Common myeloid progenitor, CD34-positive (primary cell): ENCODE measurements at regions not wholly inside any gene's neighbourhood (a gene's known extent, or its start where the extent isn't known, plus 50 kb on each side); places are given as distances from the start of the nearest gene placed in this dataset.

Source experiments
- CTCF ChIA-PET: fragments of 350-600 bp; sonication (Branson Sonifier 250); formaldehyde crosslinking; loops from one replicate; lab custom pipeline; 2021; ENCODE audit warnings: antibody characterized with exemption; lab: Charles Lee
- POLR2A ChIA-PET: fragments of 350-600 bp; sonication (Branson Sonifier 250); formaldehyde crosslinking; loops from one replicate; lab custom pipeline; 2021; ENCODE audit warnings: antibody characterized with exemption; lab: Charles Lee
- DNase-seq, 3 donors: peaks; one replicate each; pipeline versions ENCODE4 v3.0.0 to v3.0.0-alpha.2; 2013
- H3K27ac ChIP-seq, 2 experiments: 1 replicate in 1 of 2; 2 replicates in 1 of 2; pipeline ENCODE4 v1.7.0; 2013; ENCODE audit warnings: inconsistent platforms in 2 of 2, low read length in 2 of 2, mild to moderate bottlenecking in 2 of 2, low read depth in 1 of 2, moderate library complexity in 1 of 2; ENCODE audit not compliant: severe bottlenecking in 2 of 2, insufficient read depth in 1 of 2, poor library complexity in 1 of 2
- H3K27me3 ChIP-seq, 5 experiments: replicated peaks in 2 of 5; 1 replicate in 3 of 5; 2 replicates in 2 of 5; pipeline versions ENCODE4 v1.6.1 to v1.7.0; 2013; ENCODE audit warnings: low read length in 4 of 5, mild to moderate bottlenecking in 2 of 5, moderate library complexity in 2 of 5, inconsistent platforms in 1 of 5; ENCODE audit not compliant: insufficient read depth in 5 of 5, control insufficient read depth in 4 of 5
- H3K36me3 ChIP-seq, 4 experiments: 1 replicate in 2 of 4; 2 replicates in 2 of 4; pipeline versions ENCODE4 v1.6.1 to v1.7.0; 2013; ENCODE audit warnings: low read length in 3 of 4, control low read depth in 1 of 4, mild to moderate bottlenecking in 1 of 4; ENCODE audit not compliant: control insufficient read depth in 4 of 4, insufficient read depth in 4 of 4
- H3K4me1 ChIP-seq, 4 experiments: 1 replicate in 3 of 4; 2 replicates in 1 of 4; pipeline versions ENCODE4 v1.6.1 to v1.7.1; 2013; ENCODE audit warnings: low read length in 3 of 4, mild to moderate bottlenecking in 3 of 4, control low read depth in 1 of 4, inconsistent platforms in 1 of 4, moderate library complexity in 1 of 4; ENCODE audit not compliant: control insufficient read depth in 4 of 4, insufficient read depth in 4 of 4; ENCODE audit errors: control extremely low read depth in 1 of 4
- H3K4me3 ChIP-seq, 7 experiments: 1 replicate in 4 of 7; 2 replicates in 3 of 7; pipeline versions ENCODE4 v1.5.1 to v1.7.0; 2013; ENCODE audit warnings: mild to moderate bottlenecking in 7 of 7, low read length in 6 of 7, moderate library complexity in 6 of 7, inconsistent platforms in 2 of 7, low read depth in 2 of 7, control low read depth in 1 of 7; ENCODE audit not compliant: insufficient read depth in 4 of 7, control insufficient read depth in 1 of 7; ENCODE audit errors: extremely low read depth in 1 of 7
- H3K9me3 ChIP-seq, 5 experiments: 1 replicate in 4 of 5; 2 replicates in 1 of 5; pipeline versions ENCODE4 v1.6.1 to v1.7.1; 2013; ENCODE audit warnings: low read length in 4 of 5, mild to moderate bottlenecking in 2 of 5, inconsistent platforms in 1 of 5, low read depth in 1 of 5, moderate library complexity in 1 of 5; ENCODE audit not compliant: control insufficient read depth in 4 of 5, insufficient read depth in 2 of 5; ENCODE audit errors: control extremely low read depth in 1 of 5
- WGBS: methylation state at CpG from one replicate; pipeline ENCODE4 v1.1.5; 2013; ENCODE audit not compliant: insufficient coverage; 5-methylcytosine and 5-hydroxymethylcytosine counted together

DNA sequence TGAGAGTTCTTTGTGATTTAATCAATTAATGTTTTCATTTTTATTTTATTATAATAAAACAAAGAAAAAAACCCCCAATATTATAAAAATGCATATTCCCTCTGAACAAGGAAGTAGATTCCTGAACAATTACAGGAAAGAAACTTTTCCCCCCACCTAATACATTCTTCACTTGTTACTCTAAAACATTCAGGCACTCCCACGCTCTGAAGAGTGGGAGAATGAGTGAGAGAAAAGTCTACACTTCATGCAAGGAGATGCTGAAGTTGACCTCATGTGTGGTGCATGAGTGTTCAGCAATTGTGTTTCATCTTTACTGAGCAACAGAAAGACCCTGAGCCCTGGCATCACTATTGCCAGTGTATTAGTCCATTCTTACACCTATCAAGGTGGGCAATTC, 244.2 kb upstream of the IGFBP3 start:
- Histone ChIP-seq H3K27me3 (no peaks in the 10 kb centered on the region), H3K27ac (no peak overlapping the region), H3K4me1 (no peaks in the 10 kb centered on the region), H3K36me3 (no peaks in the 10 kb centered on the region), H3K4me3 (no peak overlapping the region), H3K9me3 (no peaks in the 10 kb centered on the region)
- WGBS = no CpG with 5 or more reads among the region's 1 CpG
- ChIA-PET CTCF (no interaction called here), POLR2A (no interaction called here)
- DNase-seq = no peak

DNA sequence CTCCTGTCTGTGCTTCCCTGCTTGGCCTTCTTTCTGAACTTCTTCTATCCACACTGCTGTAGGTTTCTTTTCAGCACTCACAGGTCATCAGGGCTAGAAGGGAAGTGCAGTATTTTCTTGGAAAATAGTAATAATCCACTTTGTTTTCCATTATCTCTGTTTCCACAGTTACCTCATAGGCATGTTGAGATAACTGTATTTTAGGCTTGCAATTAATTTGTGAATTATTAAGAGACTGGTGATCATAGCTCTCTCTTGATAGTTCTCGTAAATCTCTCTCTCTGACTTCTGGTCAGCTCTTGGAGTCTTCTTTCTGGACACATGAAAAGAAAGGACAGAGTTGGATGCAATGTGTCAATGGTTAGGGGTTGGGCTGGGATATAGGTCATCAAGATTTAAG, 243.6 kb upstream of the IGFBP3 start:
- Histone ChIP-seq H3K27ac (no peak overlapping the region), H3K4me1 (no peaks in the 10 kb centered on the region), H3K9me3 (no peaks in the 10 kb centered on the region), H3K27me3 (no peaks in the 10 kb centered on the region), H3K36me3 (no peaks in the 10 kb centered on the region), H3K4me3 (no peak overlapping the region)
- WGBS = 100% methylated on average over 1 of the region's 1 CpG
- ChIA-PET CTCF (no interaction called here), POLR2A (no interaction called here)
- DNase-seq = no peak

DNA sequence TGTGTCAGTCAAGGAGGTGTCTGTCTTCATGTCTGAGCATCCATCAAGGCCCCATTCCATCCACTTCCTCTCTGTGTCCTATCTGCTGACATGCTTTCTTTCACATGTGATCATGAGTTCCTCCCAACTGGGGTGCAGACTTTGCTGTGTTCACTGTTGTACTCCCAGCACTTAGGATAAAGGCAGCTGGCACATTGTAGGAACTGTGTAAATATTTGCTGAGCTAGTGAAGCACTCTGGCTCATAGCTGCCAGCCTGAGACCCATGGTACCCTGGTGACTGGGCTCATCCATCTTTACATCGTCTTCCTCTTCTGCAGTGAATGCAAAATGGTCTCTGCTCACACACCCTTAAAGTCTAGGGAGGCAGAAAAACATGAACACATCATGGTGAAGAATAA, 242.2 kb upstream of the IGFBP3 start:
- Histone ChIP-seq H3K27me3 (no peaks in the 10 kb centered on the region), H3K36me3 (no peaks in the 10 kb centered on the region), H3K27ac (no peak overlapping the region), H3K4me3 (no peak overlapping the region), H3K9me3 (no peaks in the 10 kb centered on the region), H3K4me1 (no peaks in the 10 kb centered on the region)
- no peak for DNase-seq
- CTCF ChIA-PET = no interaction called here
- 71% methylated on average over 1 of the region's 1 CpG for WGBS
- POLR2A ChIA-PET = no interaction called here

DNA sequence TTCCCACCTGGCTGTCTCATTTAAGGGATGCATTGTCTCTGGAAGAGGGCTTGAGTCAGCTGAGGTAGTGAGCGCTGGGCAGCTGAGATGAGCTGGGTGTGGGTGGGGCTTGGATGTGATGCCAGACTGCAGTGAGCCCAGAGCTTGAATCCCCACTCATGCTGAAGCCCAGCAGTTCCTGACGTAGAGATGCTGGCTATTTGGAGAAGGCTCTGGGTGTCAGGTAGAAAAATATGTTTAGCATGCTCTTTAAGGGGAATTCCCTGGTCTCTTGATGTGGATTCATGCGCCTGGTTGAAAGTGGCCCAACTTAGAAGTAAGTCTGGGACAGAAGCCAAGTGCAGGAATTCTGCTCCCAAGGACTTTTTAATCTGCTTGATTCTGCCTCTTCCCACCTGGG, 241.5 kb upstream of the IGFBP3 start:
- DNase-seq = no peak
- WGBS = 93% methylated on average over 3 of the region's 3 CpGs
- Histone ChIP-seq H3K9me3 (no peaks in the 10 kb centered on the region), H3K27me3 (no peaks in the 10 kb centered on the region), H3K4me3 (no peak overlapping the region), H3K36me3 (no peaks in the 10 kb centered on the region), H3K27ac (no peak overlapping the region), H3K4me1 (no peaks in the 10 kb centered on the region)
- ChIA-PET CTCF (no interaction called here), POLR2A (no interaction called here)

DNA sequence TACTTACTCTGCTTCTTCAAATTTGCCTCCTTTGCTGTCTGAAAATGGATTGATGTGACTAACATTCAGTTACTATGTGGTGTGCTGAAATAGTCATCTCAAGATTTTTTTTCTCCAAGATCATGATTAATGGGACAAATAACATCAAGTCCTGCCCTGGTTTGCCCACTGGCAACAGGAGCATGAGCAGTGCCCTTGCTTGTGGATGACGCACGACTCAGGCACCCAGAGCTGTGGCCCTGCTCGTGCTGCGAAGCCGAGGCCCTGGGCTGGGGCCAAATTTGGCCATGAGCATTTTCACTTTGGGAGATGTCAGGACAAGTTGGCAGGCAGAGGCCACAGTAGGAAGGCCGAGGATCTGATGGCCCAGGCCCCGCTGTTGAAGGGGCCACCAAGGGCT, 239.8 kb upstream of the IGFBP3 start:
- POLR2A ChIA-PET = no interaction called here
- WGBS = 91% methylated on average over 7 of the region's 7 CpGs
- Histone ChIP-seq H3K36me3 (no peaks in the 10 kb centered on the region), H3K27ac (no peak overlapping the region), H3K4me1 (no peaks in the 10 kb centered on the region), H3K27me3 (no peaks in the 10 kb centered on the region), H3K9me3 (no peaks in the 10 kb centered on the region), H3K4me3 (no peak overlapping the region)
- CTCF ChIA-PET = no interaction called here
- DNase-seq = no peak

DNA sequence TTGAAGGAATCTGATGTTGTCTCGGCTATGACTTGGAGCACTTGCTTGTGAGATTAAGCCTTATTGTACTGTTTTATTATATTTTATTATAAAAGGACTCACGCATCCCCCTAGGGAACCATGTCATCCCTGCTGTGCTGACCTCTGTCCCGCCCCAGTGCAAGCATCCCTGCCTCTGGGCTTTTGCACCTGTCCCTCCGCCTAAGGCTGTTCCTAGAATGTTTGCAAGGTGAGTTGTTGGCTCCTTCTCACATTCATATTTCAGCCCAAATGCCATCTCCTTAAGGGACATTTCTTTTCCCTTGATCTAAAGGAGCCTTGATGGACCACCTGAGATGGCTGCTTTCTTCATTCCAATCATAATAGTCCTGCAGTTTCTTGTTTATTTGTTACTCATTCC, 236.9 kb upstream of the IGFBP3 start:
- H3K27ac ChIP-seq = no peak overlapping the region
- H3K9me3 ChIP-seq = no peaks in the 10 kb centered on the region
- ChIA-PET POLR2A (no interaction called here), CTCF (no interaction called here)
- no peaks in the 10 kb centered on the region for H3K36me3 ChIP-seq
- no peaks in the 10 kb centered on the region for H3K27me3 ChIP-seq
- 100% methylated on average over 2 of the region's 4 CpGs for WGBS
- no peak for DNase-seq
- H3K4me3 ChIP-seq = no peak overlapping the region
- H3K4me1 ChIP-seq = no peaks in the 10 kb centered on the region

DNA sequence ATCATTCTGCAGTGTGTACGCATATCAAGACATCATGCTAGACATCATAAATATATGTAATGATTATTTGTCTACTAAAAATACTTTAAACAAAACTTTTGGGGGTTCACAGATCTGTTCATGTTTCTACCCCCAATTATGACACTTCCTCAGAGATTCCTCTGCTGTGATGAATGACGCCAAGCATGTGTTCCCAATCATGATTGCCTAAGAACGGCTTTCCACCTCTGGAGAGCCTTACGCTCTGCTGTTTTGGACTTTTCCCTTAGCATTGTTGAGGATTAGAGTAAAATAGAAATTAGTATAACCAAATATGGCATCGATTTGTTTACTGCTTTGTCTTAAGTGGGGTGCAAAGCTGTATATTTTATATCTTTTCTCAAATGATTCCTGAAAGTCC, 236.3 kb upstream of the IGFBP3 start:
- DNase-seq = no peak
- POLR2A ChIA-PET = no interaction called here

More for the DNA sequence above, 236.3 kb upstream of the IGFBP3 start:
- H3K9me3 ChIP-seq = no peaks in the 10 kb centered on the region
- no peaks in the 10 kb centered on the region for H3K4me1 ChIP-seq
- H3K27ac ChIP-seq = no peak overlapping the region
- no CpG with 5 or more reads among the region's 5 CpGs for WGBS
- no peaks in the 10 kb centered on the region for H3K27me3 ChIP-seq
- H3K36me3 ChIP-seq = no peaks in the 10 kb centered on the region
- CTCF ChIA-PET = no interaction called here
- H3K4me3 ChIP-seq = no peak overlapping the region
